Lung microvascular endothelial cell (primary cell): ENCODE measurements at regions not wholly inside any gene's neighbourhood (a gene's known extent, or its start where the extent isn't known, plus 50 kb on each side); places are given as distances from the start of the nearest gene placed in this dataset.
"Not testable (repeated sequence)": the region's sequence is repeated elsewhere in the genome, so short reads cannot be mapped to it uniquely, and the experiment has no call there.

ENCODE experiments used
- DNase-seq, 2 donors: peaks; one replicate each; pipeline versions ENCODE4 v3.0.0 to v3.0.0-alpha.2; 2010; ENCODE audit warnings: low read depth in 2 of 2

- no peak for DNase-seq
Observed at GRCh38 chr16:51267681-51268080, 116.6 kb upstream of the SALL1 start.

GRCh38 chr16:51262428-51262827 is 111.4 kb upstream of the SALL1 start:
- DNase-seq, result no peak

- DNase-seq, result no peak
Observed at GRCh38 chr16:51261919-51262318, 110.8 kb upstream of the SALL1 start.

- no peak for DNase-seq
Observed at GRCh38 chr16:51255349-51255972, 104.4 kb upstream of the SALL1 start.

GRCh38 chr16:51254390-51254789 is 103.3 kb upstream of the SALL1 start:
- DNase-seq, result not testable (repeated sequence)

GRCh38 chr16:51248217-51248616 is 97.1 kb upstream of the SALL1 start:
- no peak for DNase-seq

GRCh38 chr16:51245658-51245995 is 94.6 kb upstream of the SALL1 start:
- no peak for DNase-seq

GRCh38 chr16:51244887-51245657 is 94.0 kb upstream of the SALL1 start:
- no peak for DNase-seq

GRCh38 chr16:51243936-51244436 is 92.9 kb upstream of the SALL1 start:
- DNase-seq, result no peak

GRCh38 chr16:51242296-51242994 is 91.4 kb upstream of the SALL1 start:
- no peak for DNase-seq

GRCh38 chr16:51239196-51239595 is 88.1 kb upstream of the SALL1 start:
- no peak for DNase-seq

- no peak for DNase-seq
Observed at GRCh38 chr16:51237861-51238378, 86.8 kb upstream of the SALL1 start.

GRCh38 chr16:51237207-51237606 is 86.1 kb upstream of the SALL1 start:
- no peak for DNase-seq

GRCh38 chr16:51236583-51236982 is 85.5 kb upstream of the SALL1 start:
- DNase-seq, result no peak

GRCh38 chr16:51231702-51232101 is 80.6 kb upstream of the SALL1 start:
- DNase-seq, result no peak

GRCh38 chr16:51230035-51230434 is 79.0 kb upstream of the SALL1 start:
- DNase-seq, result not testable (repeated sequence)

- no peak for DNase-seq
Observed at GRCh38 chr16:51228097-51228659, 77.1 kb upstream of the SALL1 start.

- DNase-seq, result no peak
Observed at GRCh38 chr16:51225878-51226277, 74.8 kb upstream of the SALL1 start.

- no peak for DNase-seq
Observed at GRCh38 chr16:51224317-51224716, 73.2 kb upstream of the SALL1 start.

GRCh38 chr16:51222016-51222415 is 70.9 kb upstream of the SALL1 start:
- no peak for DNase-seq

GRCh38 chr16:51211148-51211547 is 60.1 kb upstream of the SALL1 start:
- DNase-seq, result no peak

GRCh38 chr16:51210087-51210486 is 59.0 kb upstream of the SALL1 start:
- DNase-seq, result no peak
